IMR-90 (cell line): ENCODE measurements at regions not wholly inside any gene's neighbourhood (a gene's known extent, or its start where the extent isn't known, plus 50 kb on each side); places are given as distances from the start of the nearest gene placed in this dataset.

Experiments used
- ATAC-seq: fragments of 200-7000 bp; cut with Tn5 transposase; 2 replicates; pipeline ENCODE4 v1.9.1; 2020; ENCODE audit warnings: low read depth, mild to moderate bottlenecking, moderate library complexity
- BruUV-seq: library from RNA; stranded (reverse); fragments of 400-500 nt; replicated peaks from 2 replicates; lab custom pipeline; 2021; lab: Mats Ljungman, UMichigan
- CTCF ChIA-PET: fragments of 300-600 bp; formaldehyde crosslinking; extraction: SDS; loops from one replicate; lab custom pipeline; 2021; ENCODE audit warnings: antibody characterized with exemption; lab: Yijun Ruan, JAX
- POLR2A ChIA-PET: fragments of 300-600 bp; sonication (Branson Sonifier 250); formaldehyde crosslinking; loops from one replicate; lab custom pipeline; 2022; ENCODE audit warnings: antibody characterized with exemption; ENCODE audit not compliant: unreplicated experiment; lab: Charles Lee
- DNase-seq: peaks from one replicate; pipeline ENCODE4 v3.0.0; 2013
- H2AFZ ChIP-seq: replicated peaks from 2 replicates; pipeline ENCODE3; 2013; ENCODE audit warnings: low read length, mild to moderate bottlenecking; ENCODE audit not compliant: poor library complexity
- H2AK5ac ChIP-seq: 2 replicates; pipeline ENCODE4 v1.6.1; 2013; ENCODE audit warnings: low read depth, low read length, inconsistent platforms
- H2AK9ac ChIP-seq: replicated peaks from 2 replicates; pipeline ENCODE3; 2013; ENCODE audit warnings: mild to moderate bottlenecking, low read depth, low read length, moderate library complexity; ENCODE audit not compliant: poor library complexity
- H2BK120ac ChIP-seq: 2 replicates; pipeline ENCODE4 v1.6.1; 2013; ENCODE audit warnings: low read depth, low read length, inconsistent platforms
- H2BK15ac ChIP-seq: 3 replicates; pipeline ENCODE4 v1.6.1; 2013; ENCODE audit warnings: low read depth, low read length, inconsistent platforms
- H2BK20ac ChIP-seq: 2 replicates; pipeline ENCODE4 v1.6.1; 2013; ENCODE audit warnings: low read depth, mild to moderate bottlenecking, inconsistent platforms, low read length, moderate library complexity
- H2BK5ac ChIP-seq: 2 replicates; pipeline ENCODE4 v1.6.1; 2013; ENCODE audit warnings: mild to moderate bottlenecking, low read depth, low read length, inconsistent platforms; ENCODE audit not compliant: poor library complexity, severe bottlenecking
- H3K14ac ChIP-seq: replicated peaks from 2 replicates; pipeline ENCODE4 v1.6.1; 2013; ENCODE audit warnings: low read depth, low read length, inconsistent platforms
- H3K18ac ChIP-seq: 2 replicates; pipeline ENCODE4 v1.6.1; 2013; ENCODE audit warnings: low read depth, low read length, control low read depth
- H3K23ac ChIP-seq: 2 replicates; pipeline ENCODE4 v1.6.1; 2013; ENCODE audit warnings: low read depth, low read length, inconsistent platforms
- H3K27ac ChIP-seq: 2 replicates; pipeline ENCODE4 v1.5.1; 2013; ENCODE audit warnings: mild to moderate bottlenecking, control low read depth, low read length; ENCODE audit not compliant: insufficient read depth
- H3K27me3 ChIP-seq: 2 replicates; pipeline ENCODE4 v1.6.1; 2013; ENCODE audit warnings: low read length; ENCODE audit not compliant: control insufficient read depth, insufficient read depth
- H3K36me3 ChIP-seq: 2 replicates; pipeline ENCODE4 v1.6.1; 2013; ENCODE audit warnings: low read length, mixed read lengths; ENCODE audit not compliant: control insufficient read depth, insufficient read depth
- H3K4ac ChIP-seq: 2 replicates; pipeline ENCODE4 v1.6.1; 2013; ENCODE audit warnings: low read depth, low read length, inconsistent platforms
- H3K4me1 ChIP-seq: 2 replicates; pipeline ENCODE4 v1.6.1; 2013; ENCODE audit warnings: low read length, mixed read lengths; ENCODE audit not compliant: control insufficient read depth, insufficient read depth
- H3K4me2 ChIP-seq: 2 replicates; pipeline ENCODE4 v1.6.1; 2013; ENCODE audit warnings: low read depth, mild to moderate bottlenecking, control low read depth, low read length, moderate library complexity
- H3K4me3 ChIP-seq: 2 replicates; pipeline ENCODE4 v1.5.1; 2013; ENCODE audit warnings: low read depth, mild to moderate bottlenecking, control low read depth, low read length, moderate library complexity; ENCODE audit not compliant: insufficient read depth
- H3K56ac ChIP-seq: 2 replicates; pipeline ENCODE4 v1.6.1; 2013; ENCODE audit warnings: low read length, inconsistent platforms; ENCODE audit not compliant: insufficient read depth; ENCODE audit errors: extremely low read depth
- H3K79me1 ChIP-seq, 2 experiments: 2 replicates each; pipeline ENCODE4 v1.6.1; 2013; ENCODE audit warnings: low read length in 2 of 2, inconsistent platforms in 1 of 2, low read depth in 1 of 2
- H3K9ac ChIP-seq: 2 replicates; pipeline ENCODE4 v1.6.1; 2013; ENCODE audit warnings: low read depth, low read length, control low read depth
- H3K9me1 ChIP-seq: 2 replicates; pipeline ENCODE4 v1.6.1; 2013; ENCODE audit warnings: low read length, inconsistent platforms; ENCODE audit not compliant: insufficient read depth
- H3K9me3 ChIP-seq: 2 replicates; pipeline ENCODE4 v1.6.1; 2013; ENCODE audit warnings: low read length; ENCODE audit not compliant: control insufficient read depth, insufficient read depth
- H4K20me1 ChIP-seq: 2 replicates; pipeline ENCODE4 v1.6.1; 2013; ENCODE audit warnings: low read length, inconsistent platforms; ENCODE audit not compliant: insufficient read depth
- H4K5ac ChIP-seq: 2 replicates; pipeline ENCODE4 v1.6.1; 2013; ENCODE audit warnings: mild to moderate bottlenecking, low read depth, low read length, control low read depth
- H4K8ac ChIP-seq, 2 experiments: 2 replicates each; pipeline ENCODE4 v1.6.1; 2013; ENCODE audit warnings: low read depth in 2 of 2, low read length in 2 of 2, control low read depth in 1 of 2, inconsistent platforms in 1 of 2
- H4K91ac ChIP-seq: 2 replicates; pipeline ENCODE4 v1.6.1; 2013; ENCODE audit warnings: low read depth, low read length, inconsistent platforms; ENCODE audit not compliant: insufficient read depth
- CTCF ChIP-seq: conservative IDR thresholded peaks from 2 replicates; pipeline ENCODE4 v1.5.1; 2012; ENCODE audit warnings: mild to moderate bottlenecking, low read depth, low read length, improper control_type of control experiment
- FOS ChIP-seq: fragments of 150-350 bp; IDR thresholded peaks from 2 replicates; pipeline ENCODE4 v1.6.1; 2016; ENCODE audit warnings: low read depth, low read length
- MXI1 ChIP-seq: IDR thresholded peaks from 2 replicates; pipeline ENCODE4 v1.6.1; 2012; ENCODE audit warnings: low read depth, mild to moderate bottlenecking, low read length, moderate library complexity, borderline replicate concordance
- RAD21 ChIP-seq: IDR thresholded peaks from 2 replicates; pipeline ENCODE4 v1.6.1; 2012; ENCODE audit warnings: low read length, improper control_type of control experiment
- WGBS, 2 experiments: methylation state at CpG; one replicate each; pipeline versions ENCODE4 v1.1.5 to v1.1.7; 2013; ENCODE audit warnings: missing lambda C conversion rate in 2 of 2; ENCODE audit not compliant: insufficient read length in 1 of 2; ENCODE audit errors: extremely low coverage in 2 of 2; 5-methylcytosine and 5-hydroxymethylcytosine counted together
- dilution Hi-C: fragments of 300-500 bp; cut with HindIII; formaldehyde crosslinking; loops from one replicate; pipeline ENCODE4 v1.14.3; 2018; ENCODE audit warnings: low sequenced_read_pairs; ENCODE audit not compliant: unreplicated experiment
- in situ Hi-C: fragments of 300-500 bp; cut with MboI; formaldehyde crosslinking; loops from 3 replicates; pipeline ENCODE4 v1.14.3; 2019; ENCODE audit warnings: low sequenced_read_pairs, inconsistent platforms, mixed read lengths
- intact Hi-C: fragments of 100-400 bp; cut with micrococcal nuclease; formaldehyde crosslinking; loops from 2 replicates; pipeline ENCODE4 v1.10.0; 2022

GRCh38 chr4:103786014-103786413 is 66.2 kb upstream of the TACR3 start:
- no peak for ATAC-seq
- Histone ChIP-seq H3K4me1 (no peaks in the 10 kb centered on the region), H3K4me3 (no peak overlapping the region), H3K56ac (no peak overlapping the region), H3K9me3 (peaks cover 14% of the 10 kb centered on the region), H3K23ac (no peak overlapping the region), H4K91ac (no peak overlapping the region), H2AFZ (no peak overlapping the region), H3K79me1 (no peaks in the 10 kb centered on the region), H2BK5ac (no peak overlapping the region), H2BK20ac (no peak overlapping the region), H3K14ac (no peak overlapping the region), H2BK120ac (no peak overlapping the region), H3K4ac (no peak overlapping the region), H2AK5ac (no peak overlapping the region), H2BK15ac (no peak overlapping the region), H3K36me3 (no peaks in the 10 kb centered on the region), H4K20me1 (no peaks in the 10 kb centered on the region), H3K4me2 (no peak overlapping the region), H3K9me1 (no peaks in the 10 kb centered on the region), H3K27ac (no peak overlapping the region), H3K9ac (no peak overlapping the region), H4K5ac (no peak overlapping the region), H3K27me3 (no peaks in the 10 kb centered on the region), H4K8ac (no peak overlapping the region), H3K18ac (no peak overlapping the region), H2AK9ac (no peak overlapping the region)
- intact Hi-C loops (no loop called here), dilution Hi-C loops (no loop called here), in situ Hi-C loops (no loop called here)
- BruUV-seq, result no TSS peak
- WGBS, 2 experiments, result no CpG with 5 or more reads among the region's 2 CpGs
- TF ChIP-seq CTCF, result peak; percentile 20; the same call in 1 of the 2 replicates
- no peak for TF ChIP-seq FOS
- TF ChIP-seq MXI1, result no peak
- TF ChIP-seq RAD21, result peak; percentile 34; the same call in 1 of the 2 replicates
- ChIA-PET CTCF (no interaction called here), POLR2A (no interaction called here)
- no peak for DNase-seq
